SK-N-SH (cell line): ENCODE measurements at regions not wholly inside any gene's neighbourhood (a gene's known extent, or its start where the extent isn't known, plus 50 kb on each side); places are given as distances from the start of the nearest gene placed in this dataset.
"Not testable (repeated sequence)": the region's sequence is repeated elsewhere in the genome, so short reads cannot be mapped to it uniquely, and the experiment has no call there.

Experiments
- CTCF ChIA-PET: fragments of 300-600, 350-600 bp; formaldehyde crosslinking; extraction: SDS; loops from one replicate; lab custom pipeline; 2021; lab: Yijun Ruan, JAX
- POLR2A ChIA-PET: fragments of 350-600 bp; sonication (Branson Sonifier 250); formaldehyde crosslinking; extraction: SDS; loops from one replicate; lab custom pipeline; 2020; ENCODE audit warnings: antibody characterized with exemption, inconsistent platforms; lab: Yijun Ruan, JAX
- DNase-seq: peaks from one replicate; pipeline ENCODE4 v3.0.0; 2012
- H2AFZ ChIP-seq: fragments of 200-600 bp; sonication (generic); 2 replicates; pipeline ENCODE4 v1.8.1; 2016; ENCODE audit warnings: antibody characterized with exemption, mild to moderate bottlenecking, low read depth
- H3F3A ChIP-seq: fragments of 200-600 bp; sonication (generic); replicated peaks from 2 replicates; pipeline ENCODE3; 2016; ENCODE audit warnings: antibody characterized with exemption, mild to moderate bottlenecking; ENCODE audit not compliant: insufficient read depth
- H3K27ac ChIP-seq, 2 experiments: fragments of 200-500 bp in 1 of 2; fragments of 200-600 bp in 1 of 2; sonication (Bioruptor generic) in 1 of 2; sonication (generic), shearing (Covaris generic) in 1 of 2; 2 replicates each; pipeline versions ENCODE4 v1.5.1 to v1.6.1; 2014 to 2016; ENCODE audit warnings: low read depth in 2 of 2, inconsistent platforms in 1 of 2, low read length in 1 of 2, mild to moderate bottlenecking in 1 of 2, mixed read lengths in 1 of 2
- H3K27me3 ChIP-seq: fragments of 200-600 bp; sonication (generic), shearing (Covaris generic); 2 replicates; pipeline ENCODE4 v1.6.1; 2016; ENCODE audit warnings: mixed run types; ENCODE audit not compliant: insufficient read depth
- H3K36me3 ChIP-seq, 2 experiments: fragments of 200-500 bp in 1 of 2; fragments of 200-600 bp in 1 of 2; sonication (Bioruptor generic) in 1 of 2; sonication (generic) in 1 of 2; replicated peaks in 1 of 2; 2 replicates each; pipeline versions ENCODE3 to v1.5.1; 2014 to 2016; ENCODE audit warnings: low read length in 1 of 2, mild to moderate bottlenecking in 1 of 2; ENCODE audit not compliant: insufficient read depth in 2 of 2, control insufficient read depth in 1 of 2
- H3K4me1 ChIP-seq, 2 experiments: fragments of 200-500 bp in 1 of 2; fragments of 200-600 bp in 1 of 2; sonication (Bioruptor generic) in 1 of 2; sonication (generic), shearing (Covaris generic) in 1 of 2; 2 replicates each; pipeline versions ENCODE4 v1.5.1 to v1.6.1; 2014 to 2016; ENCODE audit warnings: low read depth in 1 of 2, low read length in 1 of 2, mixed run types in 1 of 2; ENCODE audit not compliant: insufficient read depth in 2 of 2, control insufficient read depth in 1 of 2
- H3K4me2 ChIP-seq: fragments of 200-600 bp; sonication (generic), shearing (Covaris generic); 2 replicates; pipeline ENCODE4 v1.6.1; 2017; ENCODE audit warnings: mixed run types
- H3K4me3 ChIP-seq, 2 experiments: fragments of 200-500 bp in 1 of 2; fragments of 200-600 bp in 1 of 2; sonication (Bioruptor generic) in 1 of 2; sonication (generic), shearing (Covaris generic) in 1 of 2; 2 replicates each; pipeline versions ENCODE4 v1.5.1 to v1.8.1; 2014 to 2016; ENCODE audit warnings: low read depth in 2 of 2, inconsistent platforms in 1 of 2, low read length in 1 of 2, mild to moderate bottlenecking in 1 of 2, mixed read lengths in 1 of 2, moderate library complexity in 1 of 2
- H3K79me2 ChIP-seq: fragments of 200-600 bp; sonication (generic); 2 replicates; pipeline ENCODE4 v1.8.1; 2017; ENCODE audit warnings: mild to moderate bottlenecking; ENCODE audit not compliant: insufficient read depth
- H3K9ac ChIP-seq: fragments of 200-600 bp; sonication (generic); 2 replicates; pipeline ENCODE4 v1.6.1; 2017; ENCODE audit warnings: mixed run types
- H3K9me2 ChIP-seq: fragments of 200-600 bp; sonication (generic); 2 replicates; pipeline ENCODE4 v1.6.1; 2017; ENCODE audit warnings: mixed run types
- H3K9me3 ChIP-seq: fragments of 200-600 bp; sonication (generic); 2 replicates; pipeline ENCODE4 v1.6.1; 2017; ENCODE audit warnings: mixed run types, mild to moderate bottlenecking, moderate library complexity
- H4K20me1 ChIP-seq: fragments of 200-600 bp; sonication (generic); 2 replicates; pipeline ENCODE4 v1.6.1; 2017; ENCODE audit warnings: mild to moderate bottlenecking, mixed run types; ENCODE audit not compliant: insufficient read depth
- CHD2 ChIP-seq: fragments of 150-350 bp; IDR thresholded peaks from 2 replicates; pipeline ENCODE4 v1.6.1; 2018; ENCODE audit warnings: low read length; ENCODE audit not compliant: partially characterized antibody
- ELF1 ChIP-seq: IDR thresholded peaks from 2 replicates; pipeline ENCODE4 v1.4.0; 2012
- EP300 ChIP-seq, 2 experiments: IDR thresholded peaks; 2 replicates each; pipeline versions ENCODE4 v1.4.0 to v1.6.1; 2012; ENCODE audit warnings: borderline replicate concordance in 1 of 2, low read depth in 1 of 2, low read length in 1 of 2
- EZH2phosphoT487 ChIP-seq: fragments of 200-600 bp; sonication (generic); IDR thresholded peaks from 2 replicates; pipeline ENCODE4 v1.6.1; 2017; ENCODE audit warnings: low read depth, mixed run types, mild to moderate bottlenecking, antibody characterized with exemption, moderate library complexity, borderline replicate concordance
- FOXJ3 ChIP-seq: sonication (generic); formaldehyde crosslinking; IDR thresholded peaks from 2 replicates; pipeline ENCODE4 v1.5.1; 2020; ENCODE audit warnings: mild to moderate bottlenecking, missing genetic modification reagents
- GATA2 ChIP-seq: sonication (generic); formaldehyde crosslinking; IDR thresholded peaks from 2 replicates; pipeline ENCODE4 v1.5.0; 2020; ENCODE audit warnings: mild to moderate bottlenecking, missing genetic modification reagents
- NRF1 ChIP-seq: IDR thresholded peaks from 2 replicates; pipeline ENCODE4 v1.6.1; 2012; ENCODE audit warnings: low read depth, mild to moderate bottlenecking, low read length
- RCOR1 ChIP-seq: fragments of 150-350 bp; IDR thresholded peaks from 2 replicates; pipeline ENCODE4 v1.6.1; 2017; ENCODE audit warnings: antibody characterized with exemption, low read length
- SMC3 ChIP-seq: IDR thresholded peaks from 2 replicates; pipeline ENCODE4 v1.6.1; 2012; ENCODE audit warnings: low read depth, low read length, improper control_type of control experiment
- TEAD4 ChIP-seq: IDR thresholded peaks from 2 replicates; pipeline ENCODE4 v1.4.0; 2012; ENCODE audit warnings: mild to moderate bottlenecking, borderline replicate concordance; ENCODE audit not compliant: insufficient read depth
- USF1 ChIP-seq: IDR thresholded peaks from 2 replicates; pipeline ENCODE4 v1.4.0; 2012; ENCODE audit warnings: low read depth, borderline replicate concordance
- YY1 ChIP-seq: IDR thresholded peaks from 2 replicates; pipeline ENCODE4 v1.4.0; 2012; ENCODE audit warnings: low read depth, mild to moderate bottlenecking
- ZBTB33 ChIP-seq: IDR thresholded peaks from 2 replicates; pipeline ENCODE4 v1.4.0; 2012; ENCODE audit warnings: low read depth, borderline replicate concordance
- WGBS: methylation state at CpG from one replicate; pipeline ENCODE4 v1.1.6; 2017; ENCODE audit warnings: low lambda C conversion rate; 5-methylcytosine and 5-hydroxymethylcytosine counted together

- CTCF ChIA-PET = no interaction called here
- no peak overlapping the region for H2AFZ ChIP-seq
- H3K9me3 ChIP-seq = no peaks in the 10 kb centered on the region
- H3K9me2 ChIP-seq = no peaks in the 10 kb centered on the region
- H3K4me1 ChIP-seq = no peaks in the 10 kb centered on the region; a peak in 1 of 4 replicates
- no peak overlapping the region for H3K4me3 ChIP-seq
- no peaks in the 10 kb centered on the region for H3K27me3 ChIP-seq
- H3F3A ChIP-seq = no peaks in the 10 kb centered on the region
- DNase-seq = no peak
- H4K20me1 ChIP-seq = no peaks in the 10 kb centered on the region
- no peaks in the 10 kb centered on the region for H3K79me2 ChIP-seq
- POLR2A ChIA-PET = no interaction called here
- WGBS = 70% methylated on average over 4 of the region's 7 CpGs
- H3K27ac ChIP-seq = no peak overlapping the region
- no peak for TF ChIP-seq CHD2
- TF ChIP-seq YY1 = no peak
- TF ChIP-seq TEAD4 = no peak
- TF ChIP-seq FOXJ3 (CRISPR knock-in tag) = no peak
- TF ChIP-seq EZH2phosphoT487 = no peak
- TF ChIP-seq EP300 (IDR thresholded peaks at IDR 0.05; ENCODE audit: borderline replicate concordance in 1 of 2, low read depth in 1 of 2, low read length in 1 of 2) = no peak
- no peak for TF ChIP-seq USF1
- TF ChIP-seq NRF1 = no peak
- TF ChIP-seq RCOR1 = no peak
- no peak for TF ChIP-seq GATA2
- TF ChIP-seq SMC3 = no peak
- TF ChIP-seq ZBTB33 = no peak
- TF ChIP-seq ELF1 = no peak
- H3K36me3 ChIP-seq = no peaks in the 10 kb centered on the region
- no peak overlapping the region for H3K4me2 ChIP-seq
- no peak overlapping the region for H3K9ac ChIP-seq
Measured at GRCh38 chr14:105742531-105742848, 216.1 kb downstream of the TMEM121 start.

GRCh38 chr14:105742904-105743701, 216.7 kb downstream of the TMEM121 start:
- 30% methylated on average over 4 of the region's 33 CpGs for WGBS
- H3K27me3 ChIP-seq, H3K9ac ChIP-seq: not testable (repeated sequence)

GRCh38 chr14:105744213-105744787, 217.9 kb downstream of the TMEM121 start:
- CTCF ChIA-PET, H3K36me3 ChIP-seq, POLR2A ChIA-PET, H3F3A ChIP-seq, H3K9me3 ChIP-seq, DNase-seq, H3K9ac ChIP-seq, H3K4me3 ChIP-seq, H2AFZ ChIP-seq, H3K4me2 ChIP-seq, H3K27ac ChIP-seq, H3K9me2 ChIP-seq, H4K20me1 ChIP-seq, H3K4me1 ChIP-seq, H3K79me2 ChIP-seq, H3K27me3 ChIP-seq: not testable (repeated sequence)
- 35% methylated on average over 4 of the region's 10 CpGs for whole genome bisulfite sequencing

More at GRCh38 chr14:105742904-105743701, 216.7 kb downstream of the TMEM121 start:
- H3K4me3 ChIP-seq, DNase-seq, H3K27ac ChIP-seq, H3K4me2 ChIP-seq, H2AFZ ChIP-seq, H3K79me2 ChIP-seq, H3K36me3 ChIP-seq, CTCF ChIA-PET, H3K9me2 ChIP-seq, H3K9me3 ChIP-seq, H4K20me1 ChIP-seq, POLR2A ChIA-PET, H3F3A ChIP-seq, H3K4me1 ChIP-seq: not testable (repeated sequence)
